Left ventricle myocardium inferior (tissue), 1 donor: ENCODE measurements at regions not wholly inside any gene's neighbourhood (a gene's known extent, or its start where the extent isn't known, plus 50 kb on each side); places are given as distances from the start of the nearest gene placed in this dataset.

Experiments used
- DNase-seq: peaks from one replicate; pipeline ENCODE4 v3.0.0-alpha.2; 2020
- H3K27ac ChIP-seq: fragments of 200-600 bp; replicated peaks from 2 replicates; pipeline ENCODE4 v1.8.0; 2021
- H3K27me3 ChIP-seq: fragments of 200-600 bp; 2 replicates; pipeline ENCODE4 v1.8.0; 2021; ENCODE audit warnings: low read depth
- H3K36me3 ChIP-seq: fragments of 200-600 bp; 2 replicates; pipeline ENCODE4 v1.8.0; 2021
- H3K4me1 ChIP-seq: fragments of 200-600 bp; 2 replicates; pipeline ENCODE4 v1.8.0; 2021
- H3K4me3 ChIP-seq: fragments of 200-600 bp; 2 replicates; pipeline ENCODE4 v1.8.0; 2021; ENCODE audit warnings: mild to moderate bottlenecking, moderate library complexity
- H3K9me3 ChIP-seq: fragments of 200-600 bp; replicated peaks from 2 replicates; pipeline ENCODE4 v1.8.0; 2021
- CTCF ChIP-seq: fragments of 200-600 bp; IDR thresholded peaks from 2 replicates; pipeline ENCODE4 v1.8.0; 2021; ENCODE audit warnings: antibody characterized with exemption, mild to moderate bottlenecking, borderline replicate concordance
- intact Hi-C: fragments of 100-400 bp; cut with micrococcal nuclease; formaldehyde crosslinking; loops from one replicate; pipeline ENCODE4 v1.11.0; 2022
- donor health status: DM: no; HTN: yes; CAD: no; lungs with severe emphysema.

DNA sequence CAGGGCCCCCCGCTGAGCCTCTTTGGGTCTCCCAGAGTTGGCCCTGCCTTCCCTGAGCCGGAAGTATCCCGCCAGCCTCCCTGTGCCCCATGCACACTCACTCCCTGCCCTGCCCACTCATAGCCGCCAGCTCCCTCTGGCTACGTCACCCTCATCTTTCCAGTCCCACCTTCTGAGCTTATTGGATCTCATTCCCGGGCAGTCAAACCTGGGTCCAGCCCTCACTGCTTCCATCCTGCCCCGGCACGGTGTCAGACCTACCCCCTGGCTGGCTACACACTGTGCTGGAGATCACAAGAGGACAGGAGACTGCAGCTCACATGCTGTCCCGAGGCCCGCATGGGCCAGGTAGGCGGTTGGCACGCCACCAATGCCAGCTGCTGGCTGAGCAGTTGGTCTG is 147.2 kb downstream of the ASB1 start:
- Histone ChIP-seq H3K9me3 (no peaks in the 10 kb centered on the region), H3K36me3 (no peaks in the 10 kb centered on the region), H3K27ac (no peak overlapping the region), H3K4me1 (no peaks in the 10 kb centered on the region), H3K27me3 (peaks cover 35% of the 10 kb centered on the region), H3K4me3 (no peak overlapping the region)
- DNase-seq: no peak
- intact Hi-C loops: no loop called here
- TF ChIP-seq CTCF: no peak

GRCh38 chr2:238574490-238575271 is 148.0 kb downstream of the ASB1 start:
- Histone ChIP-seq H3K27me3 (peaks cover 29% of the 10 kb centered on the region), H3K36me3 (no peaks in the 10 kb centered on the region), H3K4me1 (no peaks in the 10 kb centered on the region), H3K9me3 (no peaks in the 10 kb centered on the region), H3K4me3 (no peak overlapping the region), H3K27ac (no peak overlapping the region)
- TF ChIP-seq CTCF: no peak
- no peak for DNase-seq
- intact Hi-C loops: no loop called here

DNA sequence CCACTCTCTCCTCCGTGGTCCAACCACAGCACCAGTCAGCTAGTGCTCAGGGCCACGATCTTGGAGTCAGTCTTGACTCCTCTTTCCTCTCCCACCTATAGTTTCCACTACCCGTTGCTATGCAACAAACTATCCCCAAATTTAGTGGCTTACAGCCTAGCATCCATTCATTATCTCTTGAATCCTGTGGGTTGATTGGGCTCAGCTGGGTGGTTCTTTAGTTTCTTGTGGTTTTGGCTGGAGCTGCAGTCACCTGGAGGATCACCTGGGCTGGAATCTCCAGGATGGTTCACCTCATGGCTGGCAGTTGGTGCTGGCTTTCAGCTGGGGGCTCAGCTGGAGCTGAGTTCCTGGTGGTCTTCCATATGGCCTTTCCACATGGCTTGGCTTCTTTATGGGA is 149.9 kb downstream of the ASB1 start:
- no peaks in the 10 kb centered on the region for H3K4me1 ChIP-seq
- peaks cover 20% of the 10 kb centered on the region for H3K27me3 ChIP-seq
- H3K36me3 ChIP-seq: no peaks in the 10 kb centered on the region
- no peak for TF ChIP-seq CTCF
- DNase-seq: no peak
- H3K27ac ChIP-seq: no peak overlapping the region
- intact Hi-C loops: no loop called here
- no peak overlapping the region for H3K4me3 ChIP-seq
- no peaks in the 10 kb centered on the region for H3K9me3 ChIP-seq

- intact Hi-C loops: no loop called here
Measured at GRCh38 chr2:238578256-238578655, 151.5 kb downstream of the ASB1 start.

GRCh38 chr2:238580486-238580885 is 153.8 kb downstream of the ASB1 start:
- Histone ChIP-seq H3K4me3 (no peak overlapping the region), H3K9me3 (peaks cover 18% of the 10 kb centered on the region), H3K27ac (no peak overlapping the region), H3K27me3 (peaks cover 19% of the 10 kb centered on the region), H3K4me1 (no peaks in the 10 kb centered on the region), H3K36me3 (no peaks in the 10 kb centered on the region)
- DNase-seq: no peak
- intact Hi-C loops: no loop called here
- no peak for TF ChIP-seq CTCF

More at GRCh38 chr2:238578256-238578655, 151.5 kb downstream of the ASB1 start:
- no peak for TF ChIP-seq CTCF
- no peaks in the 10 kb centered on the region for H3K36me3 ChIP-seq
- no peak overlapping the region for H3K27ac ChIP-seq
- H3K4me1 ChIP-seq: no peaks in the 10 kb centered on the region
- peaks cover 20% of the 10 kb centered on the region for H3K27me3 ChIP-seq
- H3K4me3 ChIP-seq: no peak overlapping the region
- H3K9me3 ChIP-seq: peaks cover 4% of the 10 kb centered on the region
- DNase-seq: no peak
